ENCODE measurements at regions not wholly inside any gene's neighbourhood (a gene's known extent, or its start where the extent isn't known, plus 50 kb on each side); places are given as distances from the start of the nearest gene placed in this dataset.
"Not testable (repeated sequence)": the region's sequence is repeated elsewhere in the genome, so short reads cannot be mapped to it uniquely, and the experiment has no call there.

DNA sequence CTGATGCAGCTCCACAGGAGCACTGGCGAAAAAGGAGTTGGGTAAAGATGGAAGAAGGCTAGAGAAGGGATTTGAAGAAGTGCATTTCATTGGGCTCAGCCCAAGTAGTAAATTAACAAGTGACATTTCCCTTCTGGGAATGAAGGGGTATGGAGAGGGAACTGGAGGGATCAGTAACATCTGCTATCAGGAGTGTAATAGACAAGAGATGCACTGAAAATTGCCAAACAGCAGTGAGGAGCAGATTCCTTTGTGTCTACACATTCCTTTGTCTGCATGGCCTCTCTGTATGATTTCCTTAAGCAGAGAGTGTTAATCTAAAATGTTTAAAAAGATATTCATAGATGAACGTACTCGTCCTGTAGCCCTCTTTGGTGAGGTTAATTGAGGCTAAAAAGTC is 148.2 kb upstream of the FERD3L start:
- DNase-seq = no peak

DNA sequence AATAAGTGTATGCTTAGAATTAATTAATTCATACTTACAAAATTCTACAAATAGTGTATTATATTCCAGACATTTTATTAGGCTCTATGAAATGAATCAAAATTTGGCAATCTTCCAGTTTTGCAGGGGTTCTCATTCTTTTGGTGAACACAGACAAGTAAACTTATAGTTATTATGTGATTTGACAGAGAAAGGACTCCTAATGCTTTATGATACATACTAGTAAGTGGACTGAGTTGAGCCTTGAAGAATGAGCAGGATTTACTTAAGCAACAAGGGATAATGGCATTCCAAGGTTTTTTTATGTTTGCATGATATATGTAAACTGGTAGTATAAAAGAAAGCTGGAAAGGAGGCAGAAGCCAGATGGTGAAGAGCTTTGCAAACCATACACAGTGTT is 145.7 kb upstream of the FERD3L start:
- no peak for DNase-seq

- DNase-seq = no peak
Observed at GRCh38 chr7:19290066-19290465, 144.8 kb upstream of the FERD3L start.

- DNase-seq = no peak
Observed at GRCh38 chr7:19284596-19285300, 139.5 kb upstream of the FERD3L start.

- no peak for DNase-seq
Observed at GRCh38 chr7:19284136-19284535, 138.9 kb upstream of the FERD3L start.

GRCh38 chr7:19275000-19275399 is 129.8 kb upstream of the FERD3L start:
- DNase-seq = no peak

DNA sequence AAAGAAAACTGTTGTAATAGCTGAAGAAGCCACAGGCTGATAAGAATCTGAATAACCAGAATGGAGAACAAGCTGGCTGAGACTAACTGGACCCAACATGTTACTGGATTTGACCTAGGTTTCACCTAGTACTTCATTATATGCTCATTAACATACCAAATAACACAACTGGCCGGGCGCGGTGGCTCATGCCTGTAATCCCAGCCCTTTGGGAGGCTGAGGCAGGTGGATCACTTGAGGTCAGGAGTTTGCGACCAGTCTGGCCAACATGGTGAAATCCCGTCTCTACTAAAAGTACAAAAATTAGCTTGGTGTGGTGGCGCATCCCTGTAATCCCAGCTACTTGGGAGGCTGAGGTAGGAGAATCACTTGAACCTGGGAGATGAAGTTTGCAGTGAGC is 127.1 kb upstream of the FERD3L start:
- not testable (repeated sequence) for DNase-seq

DNA sequence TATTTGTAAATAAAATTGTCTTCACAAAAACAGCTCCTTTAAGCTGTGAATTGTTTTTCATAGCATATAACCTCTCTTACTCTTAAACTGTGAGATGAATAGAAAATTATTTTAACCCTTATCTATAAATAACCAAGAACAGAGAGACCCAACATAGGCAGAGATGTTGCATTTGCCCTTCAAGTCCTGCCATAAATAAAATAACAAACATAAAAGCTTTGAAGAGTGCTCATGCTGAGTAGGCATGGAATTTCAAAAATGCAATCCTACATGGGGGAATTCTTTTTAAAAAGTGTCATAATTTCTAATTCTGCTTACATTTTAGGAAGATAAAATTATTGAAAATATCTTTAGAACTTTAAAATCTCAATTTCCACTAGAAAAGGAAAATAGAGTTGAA is 124.1 kb upstream of the FERD3L start:
- no peak for DNase-seq

DNA sequence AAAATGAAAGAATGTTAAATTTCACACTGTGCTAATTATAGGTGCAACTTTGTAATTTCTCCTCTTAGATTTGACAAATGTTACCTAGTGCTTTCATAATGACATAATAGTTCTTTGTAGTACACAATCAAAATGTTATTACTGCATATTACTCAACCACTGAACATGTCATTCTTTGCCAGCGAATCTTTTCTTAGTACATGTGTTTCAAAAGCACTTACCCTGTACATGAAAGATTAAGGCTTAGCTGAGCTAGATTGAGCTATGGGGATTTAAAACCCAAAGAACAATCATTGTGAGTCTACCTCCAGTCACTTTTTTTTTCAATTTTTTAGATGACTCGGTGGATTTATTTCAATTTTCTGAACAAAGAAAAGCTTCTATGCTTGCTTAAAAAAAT is 123.5 kb upstream of the FERD3L start:
- no peak for DNase-seq

DNA sequence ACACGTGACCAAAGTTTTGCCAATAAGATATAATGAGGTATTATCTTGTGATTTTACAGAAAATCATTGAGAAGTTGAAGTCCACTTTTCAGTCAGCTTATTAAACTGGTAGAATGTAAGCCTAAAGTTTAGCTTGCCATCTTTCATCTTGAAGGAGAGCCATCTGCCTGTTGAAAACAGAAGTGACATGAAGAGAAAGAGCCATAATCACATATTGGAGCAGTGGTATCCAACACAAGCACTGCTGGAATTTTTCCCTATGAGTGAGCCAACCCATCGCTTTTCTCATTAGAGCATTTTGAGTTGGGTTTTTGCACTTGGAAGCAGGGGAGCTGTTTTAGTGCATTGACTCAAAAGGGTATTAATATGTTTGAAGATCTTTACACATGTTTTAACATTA is 117.6 kb upstream of the FERD3L start:
- no peak for DNase-seq

DNA sequence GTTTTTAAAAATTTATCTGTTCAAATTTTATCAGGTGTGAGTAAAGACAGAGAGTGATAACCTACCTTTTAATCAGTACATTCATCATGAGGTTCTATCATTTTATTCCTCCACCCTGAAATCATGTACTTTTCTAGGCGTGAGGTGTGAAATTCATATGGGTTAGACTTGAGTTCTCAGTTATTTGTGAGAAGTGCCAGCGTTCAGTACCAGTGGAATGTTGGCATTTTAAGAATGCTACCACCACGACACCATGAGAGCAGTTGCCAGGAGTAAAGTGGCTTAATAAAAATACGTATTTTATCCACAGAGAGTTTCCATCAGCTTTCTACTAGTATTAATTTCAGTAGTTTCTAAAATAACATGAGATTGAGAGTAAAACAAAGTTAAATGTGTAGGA is 104.1 kb upstream of the FERD3L start:
- DNase-seq = no peak

DNA sequence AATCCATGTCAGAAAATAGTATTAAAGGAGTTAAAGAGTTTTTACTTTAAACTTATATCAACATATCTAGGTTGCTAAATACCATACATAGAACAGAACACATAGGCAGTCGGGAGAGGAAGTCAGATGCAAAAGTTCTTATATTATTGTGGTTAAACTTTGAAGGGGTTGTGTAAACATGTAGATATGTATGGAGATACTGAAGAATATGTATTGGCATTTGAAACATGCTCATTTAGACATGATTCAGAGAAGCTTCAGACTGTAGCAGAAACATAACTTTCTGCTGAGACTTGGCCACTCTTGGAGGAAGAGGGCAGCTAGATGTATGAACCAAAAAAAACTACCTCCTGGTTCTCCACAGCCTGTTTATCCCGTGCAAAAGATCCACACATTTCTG is 103.5 kb upstream of the FERD3L start:
- no peak for DNase-seq

- DNase-seq = no peak
Observed at GRCh38 chr7:19248115-19248514, 102.9 kb upstream of the FERD3L start.

- no peak for DNase-seq
Observed at GRCh38 chr7:19247017-19247416, 101.8 kb upstream of the FERD3L start.

DNA sequence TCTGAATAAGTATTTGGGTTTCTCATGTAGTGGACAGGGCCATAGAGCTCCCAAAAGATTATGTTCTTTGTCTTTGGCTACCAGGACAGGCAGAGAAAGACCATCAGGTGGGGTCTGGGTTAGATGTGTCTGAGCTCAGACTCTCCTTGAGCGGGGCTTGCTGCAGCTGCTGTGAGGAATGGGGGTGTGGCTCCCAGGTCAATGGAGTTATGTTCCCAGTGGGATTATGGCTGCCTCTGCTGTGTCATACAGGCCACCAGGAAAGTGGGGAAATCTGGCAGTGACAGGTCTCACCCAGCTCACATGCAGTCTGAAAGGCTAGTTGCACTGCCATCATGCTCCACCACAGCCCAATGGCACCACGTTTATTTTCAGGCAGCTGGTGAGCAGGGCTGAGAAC is 97.0 kb upstream of the FERD3L start:
- no peak for DNase-seq

DNA sequence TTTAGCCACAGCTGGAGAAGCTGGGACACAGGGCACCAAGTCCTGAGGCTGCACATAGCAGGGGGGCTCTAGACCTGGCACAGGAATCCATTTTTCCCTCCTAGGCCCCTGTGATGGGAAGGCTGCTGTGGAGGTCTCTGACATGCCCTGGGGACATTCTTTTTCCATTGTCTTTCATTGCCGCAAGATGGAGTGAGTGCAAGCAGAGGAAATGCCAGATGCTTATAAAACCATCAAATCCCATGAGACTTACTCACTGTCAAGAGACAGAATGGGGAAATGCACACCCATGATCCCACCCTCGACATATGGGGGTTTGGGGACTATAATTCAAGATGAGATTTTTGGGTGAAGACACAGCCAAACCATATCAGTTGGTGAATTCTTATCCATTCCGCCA is 94.7 kb upstream of the FERD3L start:
- no peak for DNase-seq

DNA sequence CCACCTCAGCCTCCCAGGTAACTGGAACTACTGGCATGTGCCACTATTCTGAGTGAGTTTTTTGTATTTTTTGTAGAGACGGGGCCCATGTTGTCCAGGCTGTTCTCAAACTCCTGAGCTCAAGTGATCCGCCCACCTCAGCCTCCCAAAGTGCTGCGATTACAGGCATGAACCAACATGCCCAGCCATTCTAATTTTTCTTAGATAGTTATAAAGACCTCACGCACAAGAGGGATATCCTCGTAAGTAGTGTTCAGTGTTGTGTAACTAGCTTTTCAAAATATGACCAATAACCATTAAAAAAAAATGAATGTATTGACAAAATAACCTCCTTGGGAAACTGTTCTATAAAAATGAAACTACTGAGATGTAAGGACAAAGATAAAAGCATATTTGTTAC is 90.5 kb upstream of the FERD3L start:
- DNase-seq = no peak

DNA sequence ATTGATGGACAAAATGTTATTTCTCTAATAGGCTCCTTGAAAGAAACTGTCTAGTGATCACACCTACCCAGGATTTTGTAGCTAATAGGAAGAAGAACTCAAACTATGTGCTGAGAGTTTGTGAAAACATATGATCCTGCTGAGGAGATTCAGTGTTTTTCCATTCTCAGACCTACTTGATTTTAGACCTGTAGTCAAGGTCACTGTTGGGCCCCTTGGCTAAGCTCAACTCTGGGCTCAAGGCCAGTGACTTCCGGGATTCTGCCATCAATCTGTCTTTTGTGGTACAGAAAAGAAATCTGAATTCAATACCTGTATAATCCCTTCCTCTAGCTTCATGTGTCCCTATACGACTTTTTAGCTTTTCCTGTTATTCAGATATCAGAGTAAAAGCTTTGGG is 79.7 kb upstream of the FERD3L start:
- DNase-seq = no peak

DNA sequence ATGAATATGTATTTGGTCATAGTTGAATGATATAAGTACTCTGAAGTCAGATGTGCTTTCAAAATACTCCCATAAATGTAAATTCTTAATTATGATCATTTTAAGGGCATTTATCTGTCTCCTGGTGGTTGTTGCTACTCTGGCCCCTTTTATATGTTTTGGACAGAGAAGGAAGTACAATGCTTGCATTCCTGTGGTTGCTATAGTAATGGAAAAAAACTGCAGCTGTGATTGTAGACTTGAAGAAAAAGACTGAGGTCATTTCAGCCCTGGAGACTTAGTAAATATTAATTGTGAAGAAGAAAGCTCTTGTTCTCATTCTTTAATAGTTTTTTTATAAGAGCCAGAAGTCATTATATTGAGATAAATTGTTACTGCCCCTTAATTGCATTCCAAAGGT is 70.2 kb upstream of the FERD3L start:
- DNase-seq = no peak

GRCh38 chr7:19213746-19214145 is 68.5 kb upstream of the FERD3L start:
- DNase-seq = no peak

DNA sequence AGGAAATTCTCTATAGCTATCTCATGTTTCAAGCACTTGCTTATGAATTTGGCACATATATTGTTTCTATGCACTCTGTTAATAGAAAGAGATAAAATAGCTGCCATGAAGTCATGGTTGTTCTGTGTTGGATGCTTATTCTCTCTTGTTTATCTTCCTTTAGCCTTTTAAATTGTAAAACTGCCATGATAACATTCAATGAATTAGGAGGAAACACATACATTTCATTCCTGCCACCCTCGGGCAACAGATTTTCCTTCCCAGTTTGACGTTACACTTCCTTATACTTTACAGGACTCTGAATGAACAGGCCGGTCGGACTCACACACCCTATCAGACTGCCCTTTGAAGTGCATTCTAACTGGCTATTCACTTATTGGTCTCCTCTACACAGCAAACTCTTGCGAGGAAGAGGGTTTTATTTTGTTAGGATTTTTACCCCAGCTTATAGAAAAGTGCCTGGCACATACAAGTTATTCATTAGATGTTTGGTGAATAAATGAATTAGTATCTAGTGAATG is 65.7 kb upstream of the FERD3L start:
- DNase-seq = peak; percentile 26

GRCh38 chr7:19209166-19209696 is 64.0 kb upstream of the FERD3L start:
- no peak for DNase-seq

DNA sequence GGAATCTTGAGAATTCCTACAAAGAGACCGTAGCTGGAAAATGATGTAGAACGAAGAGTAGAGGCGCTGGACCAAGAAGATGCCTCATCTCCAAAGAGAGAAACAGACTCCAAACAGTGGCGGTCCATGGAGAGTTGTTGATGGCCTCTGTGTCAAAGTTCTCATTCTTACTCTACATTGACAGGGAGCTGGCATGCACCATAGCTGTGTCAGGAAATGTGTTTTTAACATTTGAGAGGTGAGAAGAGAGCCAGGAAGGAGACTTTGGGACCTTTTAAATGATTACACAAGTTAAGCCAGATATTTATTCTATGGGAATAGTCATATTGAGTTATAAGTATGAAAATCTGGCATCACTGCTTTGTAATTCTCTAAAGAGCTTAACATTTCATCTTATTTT is 61.5 kb upstream of the FERD3L start:
- DNase-seq = no peak

GRCh38 chr7:19203686-19204085 is 58.5 kb upstream of the FERD3L start:
- DNase-seq = no peak

GRCh38 chr7:19202599-19202998 is 57.4 kb upstream of the FERD3L start:
- DNase-seq = no peak

Measured in NCI-H2029 treated with DMSO at 0.1 percent for 48 hours (cell line).